CD4-positive, CD25-positive, alpha-beta regulatory T cell (primary cell): ENCODE measurements at regions not wholly inside any gene's neighbourhood (a gene's known extent, or its start where the extent isn't known, plus 50 kb on each side); places are given as distances from the start of the nearest gene placed in this dataset.
"Not testable (repeated sequence)": the region's sequence is repeated elsewhere in the genome, so short reads cannot be mapped to it uniquely, and the experiment has no call there.

Source experiments
- ATAC-seq, 2 donors: fragments of 150-1000 bp; cut with Tn5 transposase; one replicate each; pipeline ENCODE4 v1.10.0; 2021; ENCODE audit warnings: low read depth in 2 of 2, moderate number of reproducible peaks in 2 of 2, moderate library complexity in 1 of 2
- DNase-seq, 3 donors: peaks; one replicate each; pipeline versions ENCODE4 v3.0.0 to v3.0.0-alpha.2; 2012 to 2022; ENCODE audit warnings: mixed read lengths in 1 of 3
- H3K27ac ChIP-seq: one replicate; pipeline ENCODE4 v1.7.0; 2013; ENCODE audit warnings: mild to moderate bottlenecking, low read length; ENCODE audit not compliant: insufficient read depth, poor library complexity, severe bottlenecking
- H3K27me3 ChIP-seq: one replicate; pipeline ENCODE4 v1.7.0; 2013; ENCODE audit warnings: low read length; ENCODE audit not compliant: control insufficient read depth, insufficient read depth
- H3K36me3 ChIP-seq: one replicate; pipeline ENCODE4 v1.7.0; 2013; ENCODE audit warnings: mild to moderate bottlenecking, low read length, moderate library complexity; ENCODE audit not compliant: control insufficient read depth, insufficient read depth
- H3K4me1 ChIP-seq: 2 replicates; pipeline ENCODE4 v1.7.0; 2013; ENCODE audit warnings: mild to moderate bottlenecking, low read length; ENCODE audit not compliant: insufficient read depth, control insufficient read depth, poor library complexity, severe bottlenecking
- H3K4me3 ChIP-seq: one replicate; pipeline ENCODE4 v1.7.0; 2013; ENCODE audit warnings: low read depth, mild to moderate bottlenecking, low read length, moderate library complexity
- H3K9me3 ChIP-seq, 2 experiments: 1 replicate in 1 of 2; 2 replicates in 1 of 2; pipeline ENCODE4 v1.7.0; 2013; ENCODE audit warnings: low read length in 2 of 2, mild to moderate bottlenecking in 1 of 2, moderate library complexity in 1 of 2; ENCODE audit not compliant: control insufficient read depth in 2 of 2
- H3K27ac Mint-ChIP-seq, 3 donors: one replicate each; pipeline ENCODE4 v1.8.0; 2020 to 2022; ENCODE audit warnings: mild to moderate bottlenecking in 3 of 3, mixed read lengths in 3 of 3, moderate library complexity in 2 of 3
- H3K27me3 Mint-ChIP-seq: one replicate; pipeline ENCODE4 v1.8.0; 2022; ENCODE audit warnings: mild to moderate bottlenecking, mixed read lengths
- H3K36me3 Mint-ChIP-seq: one replicate; pipeline ENCODE4 v1.8.0; 2020; ENCODE audit warnings: mixed read lengths
- H3K4me1 Mint-ChIP-seq, 4 donors: one replicate each; pipeline ENCODE4 v1.8.0; 2020 to 2022; ENCODE audit warnings: mixed read lengths in 4 of 4, mild to moderate bottlenecking in 1 of 4
- H3K4me3 Mint-ChIP-seq, 4 donors: one replicate each; pipeline ENCODE4 v1.8.0; 2020 to 2022; ENCODE audit warnings: mild to moderate bottlenecking in 4 of 4, mixed read lengths in 4 of 4, moderate library complexity in 3 of 4
- H3K9me3 Mint-ChIP-seq, 7 donors: one replicate each; pipeline ENCODE4 v1.8.0; 2020 to 2022; ENCODE audit warnings: mixed read lengths in 7 of 7, mild to moderate bottlenecking in 3 of 7, moderate library complexity in 2 of 7

- Histone ChIP-seq H3K27ac (no peak overlapping the region), H3K4me1 (no peaks in the 10 kb centered on the region), H3K36me3 (no peaks in the 10 kb centered on the region), H3K27me3 (no peaks in the 10 kb centered on the region), H3K4me3 (no peak overlapping the region), H3K9me3 (no peaks in the 10 kb centered on the region)
- H3K36me3 Mint-ChIP-seq: no peaks in the 10 kb centered on the region
- H3K4me3 Mint-ChIP-seq: no peak overlapping the region
- H3K4me1 Mint-ChIP-seq: no peaks in the 10 kb centered on the region
- ATAC-seq (no peak), DNase-seq (no peak)
- no peak overlapping the region for H3K27ac Mint-ChIP-seq
- no peaks in the 10 kb centered on the region for H3K27me3 Mint-ChIP-seq
- H3K9me3 Mint-ChIP-seq: peaks cover 0 to 7% (median 0%) of the 10 kb centered on the region in 7 donors
Measured at GRCh38 chr3:152771120-152771519, 63.8 kb upstream of the P2RY1 start.

GRCh38 chr3:152772674-152773225 is 62.2 kb upstream of the P2RY1 start:
- peaks cover 0 to 5% (median 0%) of the 10 kb centered on the region in 7 donors for H3K9me3 Mint-ChIP-seq
- Histone ChIP-seq H3K27me3 (no peaks in the 10 kb centered on the region), H3K36me3 (no peaks in the 10 kb centered on the region), H3K4me1 (no peaks in the 10 kb centered on the region), H3K27ac (no peak overlapping the region), H3K9me3 (no peaks in the 10 kb centered on the region), H3K4me3 (no peak overlapping the region)
- H3K4me3 Mint-ChIP-seq: no peak overlapping the region
- ATAC-seq (no peak), DNase-seq (no peak)
- no peak overlapping the region for H3K27ac Mint-ChIP-seq
- no peaks in the 10 kb centered on the region for H3K4me1 Mint-ChIP-seq
- no peaks in the 10 kb centered on the region for H3K36me3 Mint-ChIP-seq
- H3K27me3 Mint-ChIP-seq: no peaks in the 10 kb centered on the region

- DNase-seq: no peak
- ATAC-seq: no peak
- H3K27ac Mint-ChIP-seq: no peak overlapping the region
- Histone ChIP-seq H3K9me3 (no peaks in the 10 kb centered on the region), H3K4me1 (no peaks in the 10 kb centered on the region), H3K4me3 (no peak overlapping the region), H3K27me3 (no peaks in the 10 kb centered on the region), H3K36me3 (no peaks in the 10 kb centered on the region), H3K27ac (no peak overlapping the region)
- no peaks in the 10 kb centered on the region for H3K4me1 Mint-ChIP-seq
- peaks cover 0 to 4% (median 0%) of the 10 kb centered on the region in 7 donors for H3K9me3 Mint-ChIP-seq
- H3K36me3 Mint-ChIP-seq: no peaks in the 10 kb centered on the region
- no peaks in the 10 kb centered on the region for H3K27me3 Mint-ChIP-seq
- no peak overlapping the region for H3K4me3 Mint-ChIP-seq
Measured at GRCh38 chr3:152773633-152774032, 61.3 kb upstream of the P2RY1 start.

- H3K27me3 Mint-ChIP-seq, H3K4me1 Mint-ChIP-seq: not testable (repeated sequence)
Measured at GRCh38 chr3:152774230-152774629, 60.7 kb upstream of the P2RY1 start.

GRCh38 chr3:152778022-152778421 is 56.9 kb upstream of the P2RY1 start:
- Mint-ChIP-seq H3K36me3 (no peaks in the 10 kb centered on the region), H3K4me3 (no peak overlapping the region), H3K4me1 (no peaks in the 10 kb centered on the region), H3K27me3 (peaks cover 7% of the 10 kb centered on the region), H3K9me3 (peaks cover 0 to 4% (median 0%) of the 10 kb centered on the region in 7 donors), H3K27ac (no peak overlapping the region)
- no peaks in the 10 kb centered on the region for H3K4me1 ChIP-seq
- no peaks in the 10 kb centered on the region for H3K36me3 ChIP-seq
- H3K27ac ChIP-seq: no peak overlapping the region
- H3K9me3 ChIP-seq: no peaks in the 10 kb centered on the region
- ATAC-seq: no peak
- no peaks in the 10 kb centered on the region for H3K27me3 ChIP-seq
- no peak for DNase-seq
- H3K4me3 ChIP-seq: no peak overlapping the region

More at GRCh38 chr3:152774230-152774629, 60.7 kb upstream of the P2RY1 start:
- not testable (repeated sequence) for H3K4me3 Mint-ChIP-seq, H3K4me3 ChIP-seq, H3K4me1 ChIP-seq, H3K36me3 Mint-ChIP-seq, DNase-seq, ATAC-seq, H3K27me3 ChIP-seq, H3K27ac ChIP-seq, H3K36me3 ChIP-seq, H3K9me3 ChIP-seq, H3K9me3 Mint-ChIP-seq, H3K27ac Mint-ChIP-seq

- Histone ChIP-seq H3K4me1 (no peaks in the 10 kb centered on the region), H3K36me3 (no peaks in the 10 kb centered on the region), H3K27ac (no peak overlapping the region), H3K4me3 (no peak overlapping the region), H3K27me3 (no peaks in the 10 kb centered on the region), H3K9me3 (no peaks in the 10 kb centered on the region)
- H3K27ac Mint-ChIP-seq: no peak overlapping the region
- H3K27me3 Mint-ChIP-seq: peaks cover 7% of the 10 kb centered on the region
- DNase-seq (no peak), ATAC-seq (no peak)
- no peaks in the 10 kb centered on the region for H3K9me3 Mint-ChIP-seq
- no peak overlapping the region for H3K4me3 Mint-ChIP-seq
- no peaks in the 10 kb centered on the region for H3K36me3 Mint-ChIP-seq
- no peaks in the 10 kb centered on the region for H3K4me1 Mint-ChIP-seq
Measured at GRCh38 chr3:152779653-152780052, 55.3 kb upstream of the P2RY1 start.

GRCh38 chr3:152780553-152780952 is 54.4 kb upstream of the P2RY1 start:
- Histone ChIP-seq H3K4me3 (no peak overlapping the region), H3K9me3 (no peaks in the 10 kb centered on the region), H3K36me3 (no peaks in the 10 kb centered on the region), H3K4me1 (no peaks in the 10 kb centered on the region), H3K27ac (no peak overlapping the region), H3K27me3 (no peaks in the 10 kb centered on the region)
- Mint-ChIP-seq H3K4me3 (no peak overlapping the region), H3K9me3 (peaks cover 0 to 3% (median 0%) of the 10 kb centered on the region in 7 donors), H3K27me3 (peaks cover 7% of the 10 kb centered on the region), H3K4me1 (no peaks in the 10 kb centered on the region), H3K27ac (no peak overlapping the region), H3K36me3 (no peaks in the 10 kb centered on the region)
- no peak for ATAC-seq
- DNase-seq: no peak

- H3K27ac Mint-ChIP-seq: no peak overlapping the region
- peaks cover 7% of the 10 kb centered on the region for H3K27me3 Mint-ChIP-seq
- no peak overlapping the region for H3K4me3 Mint-ChIP-seq
- no peaks in the 10 kb centered on the region for H3K4me1 ChIP-seq
- no peaks in the 10 kb centered on the region for H3K4me1 Mint-ChIP-seq
- no peak for ATAC-seq
- H3K9me3 Mint-ChIP-seq: peaks cover 0 to 11% (median 0%) of the 10 kb centered on the region in 7 donors
- no peak for DNase-seq
- no peak overlapping the region for H3K27ac ChIP-seq
- no peaks in the 10 kb centered on the region for H3K9me3 ChIP-seq
- H3K4me3 ChIP-seq: no peak overlapping the region
- H3K27me3 ChIP-seq: no peaks in the 10 kb centered on the region
- H3K36me3 ChIP-seq: no peaks in the 10 kb centered on the region
- no peaks in the 10 kb centered on the region for H3K36me3 Mint-ChIP-seq
Measured at GRCh38 chr3:152785051-152785450, 49.9 kb upstream of the P2RY1 start.
